Right lobe of liver (tissue), 4 donors: ENCODE measurements at regions not wholly inside any gene's neighbourhood (a gene's known extent, or its start where the extent isn't known, plus 50 kb on each side); places are given as distances from the start of the nearest gene placed in this dataset.

Experiments used
- POLR2A ChIP-seq: fragments of 450-650 bp; IDR thresholded peaks from one replicate; pipeline ENCODE4 v1.6.1; 2017; ENCODE audit warnings: antibody characterized with exemption, mild to moderate bottlenecking
- TF ChIP-seq, protein P1 (sequence below), 4 donors: fragments of 200-600 bp in 3 of 4; fragments of 450-650 bp in 1 of 4; IDR thresholded peaks; one replicate each; pipeline versions ENCODE4 v1.5.1 to v1.8.0; 2016 to 2022; ENCODE audit warnings: antibody characterized with exemption in 4 of 4, mild to moderate bottlenecking in 2 of 4
- donor health status: DM: no; HTN: no; CAD: no.
- donor health status: DM: no; HTN: no; CAD: no.
- donor health status: DM: no; HTN: yes; CAD: no.

DNA sequence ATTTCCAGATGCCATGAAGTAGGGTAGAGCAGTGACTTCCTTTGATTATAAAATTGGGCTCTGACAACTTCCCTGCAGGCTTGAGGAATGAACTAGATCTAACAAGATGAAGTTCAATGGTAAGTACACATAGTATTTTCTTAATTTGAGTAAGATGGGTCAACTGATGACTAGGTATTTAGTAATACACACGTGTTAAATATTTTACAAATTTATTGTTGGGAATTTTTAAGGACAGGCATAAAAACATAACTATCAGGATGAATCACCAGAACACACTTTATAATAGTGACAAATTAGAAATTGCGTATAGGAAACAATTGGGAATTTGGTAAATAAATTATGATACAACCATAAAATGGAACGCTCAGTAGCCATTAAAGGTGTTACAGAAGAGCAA is 762.4 kb upstream of the SLC35B3 start:
- no peak for TF ChIP-seq POLR2A
- TF ChIP-seq, protein P1, sequence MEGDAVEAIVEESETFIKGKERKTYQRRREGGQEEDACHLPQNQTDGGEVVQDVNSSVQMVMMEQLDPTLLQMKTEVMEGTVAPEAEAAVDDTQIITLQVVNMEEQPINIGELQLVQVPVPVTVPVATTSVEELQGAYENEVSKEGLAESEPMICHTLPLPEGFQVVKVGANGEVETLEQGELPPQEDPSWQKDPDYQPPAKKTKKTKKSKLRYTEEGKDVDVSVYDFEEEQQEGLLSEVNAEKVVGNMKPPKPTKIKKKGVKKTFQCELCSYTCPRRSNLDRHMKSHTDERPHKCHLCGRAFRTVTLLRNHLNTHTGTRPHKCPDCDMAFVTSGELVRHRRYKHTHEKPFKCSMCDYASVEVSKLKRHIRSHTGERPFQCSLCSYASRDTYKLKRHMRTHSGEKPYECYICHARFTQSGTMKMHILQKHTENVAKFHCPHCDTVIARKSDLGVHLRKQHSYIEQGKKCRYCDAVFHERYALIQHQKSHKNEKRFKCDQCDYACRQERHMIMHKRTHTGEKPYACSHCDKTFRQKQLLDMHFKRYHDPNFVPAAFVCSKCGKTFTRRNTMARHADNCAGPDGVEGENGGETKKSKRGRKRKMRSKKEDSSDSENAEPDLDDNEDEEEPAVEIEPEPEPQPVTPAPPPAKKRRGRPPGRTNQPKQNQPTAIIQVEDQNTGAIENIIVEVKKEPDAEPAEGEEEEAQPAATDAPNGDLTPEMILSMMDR (IDR thresholded peaks at IDR 0.05) = no peak
